ENCODE measurements at regions not wholly inside any gene's neighbourhood (a gene's known extent, or its start where the extent isn't known, plus 50 kb on each side); places are given as distances from the start of the nearest gene placed in this dataset.

DNA sequence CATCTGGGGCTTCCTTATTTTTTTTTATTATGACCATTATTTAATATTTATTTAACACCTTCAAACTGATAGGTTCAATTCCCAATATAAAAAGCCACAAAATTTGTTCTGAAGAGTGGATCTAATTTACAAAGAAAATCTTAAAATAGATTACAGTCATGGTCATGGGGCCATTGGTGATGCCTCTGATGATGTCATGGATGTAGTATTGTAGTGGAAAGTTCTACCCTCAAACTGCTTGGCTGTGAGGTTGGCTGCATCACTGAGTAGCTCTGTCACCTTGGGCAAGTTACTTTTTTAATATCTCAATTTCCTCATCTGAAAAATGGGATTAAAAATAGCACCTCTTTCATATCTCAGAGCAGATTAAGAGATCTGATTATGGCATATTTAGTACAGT, 128.5 kb downstream of the DKK1 start:
- DNase-seq = no peak

DNA sequence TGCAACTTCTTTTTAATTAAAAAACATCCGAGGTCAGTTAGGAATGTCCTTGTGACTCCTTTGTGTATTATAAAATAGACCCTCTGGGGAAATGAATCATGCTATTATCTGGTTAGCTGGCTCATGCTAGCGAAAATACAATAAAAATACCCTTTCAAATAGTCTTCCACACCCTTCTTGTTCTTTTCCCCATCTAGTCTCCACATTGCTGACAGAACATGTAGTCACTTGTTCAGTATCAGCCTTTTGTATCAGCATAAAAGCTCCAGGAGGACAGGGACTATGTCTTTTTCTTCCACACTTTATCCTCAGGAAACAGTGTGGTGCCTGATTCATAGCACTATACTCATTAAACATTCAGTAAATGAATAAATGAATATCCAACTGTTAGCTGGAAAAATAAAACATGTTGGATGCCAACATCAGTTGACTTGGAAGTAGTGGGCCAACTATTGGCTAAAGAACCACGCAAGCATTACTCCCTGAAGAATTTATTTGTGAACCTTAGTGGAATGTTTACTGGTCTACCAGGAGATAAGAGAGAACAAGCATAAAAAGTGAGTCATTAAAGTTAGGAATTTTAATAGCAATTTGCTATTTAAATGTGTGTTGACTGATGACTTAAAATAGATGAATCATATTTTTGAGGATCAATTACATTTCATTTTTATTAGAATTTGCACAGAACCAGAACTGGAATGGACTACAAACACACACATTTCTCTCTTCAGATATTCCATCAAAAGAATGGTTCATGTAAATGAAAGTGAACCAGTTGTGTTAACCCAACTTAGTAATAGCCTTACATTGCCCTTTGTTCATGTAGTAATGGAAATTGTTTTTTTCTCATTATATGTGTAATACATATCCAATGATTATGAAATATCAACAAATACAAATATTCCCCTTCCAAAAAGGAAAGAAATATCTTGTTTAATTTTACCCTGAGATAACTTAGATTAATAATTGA, 129.6 kb downstream of the DKK1 start:
- DNase-seq = no peak

- no peak for DNase-seq
These were observed 132.3 kb downstream of the DKK1 start for GRCh38 chr10:52446391-52446790.

GRCh38 chr10:52447931-52448353, 133.9 kb downstream of the DKK1 start:
- DNase-seq = no peak

DNA sequence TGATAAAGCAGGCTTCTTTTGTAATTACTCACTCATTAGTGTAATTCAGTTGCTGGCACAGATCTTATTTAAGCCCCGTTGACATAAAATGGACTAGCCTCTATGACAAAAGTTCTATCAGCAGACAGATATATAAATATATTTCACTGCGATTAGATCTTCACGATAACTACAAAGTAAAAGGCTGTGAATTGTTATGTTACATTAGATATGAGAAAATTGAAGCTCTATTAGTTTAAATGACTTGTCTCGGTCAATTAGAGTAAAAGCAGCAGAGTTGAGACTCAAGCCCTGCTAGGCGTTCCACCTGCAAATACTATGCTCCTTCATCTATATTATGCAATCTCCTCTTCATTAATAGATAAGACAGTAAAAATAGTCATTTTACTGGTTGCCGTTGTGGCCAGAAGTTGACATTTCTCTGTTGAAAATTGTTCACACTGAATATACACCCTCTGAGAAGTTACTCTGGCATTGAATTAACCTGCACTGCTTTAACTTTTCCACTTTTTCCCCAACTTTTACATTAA, 136.7 kb downstream of the DKK1 start:
- no peak for DNase-seq

GRCh38 chr10:52451817-52452216, 137.7 kb downstream of the DKK1 start:
- no peak for DNase-seq

DNA sequence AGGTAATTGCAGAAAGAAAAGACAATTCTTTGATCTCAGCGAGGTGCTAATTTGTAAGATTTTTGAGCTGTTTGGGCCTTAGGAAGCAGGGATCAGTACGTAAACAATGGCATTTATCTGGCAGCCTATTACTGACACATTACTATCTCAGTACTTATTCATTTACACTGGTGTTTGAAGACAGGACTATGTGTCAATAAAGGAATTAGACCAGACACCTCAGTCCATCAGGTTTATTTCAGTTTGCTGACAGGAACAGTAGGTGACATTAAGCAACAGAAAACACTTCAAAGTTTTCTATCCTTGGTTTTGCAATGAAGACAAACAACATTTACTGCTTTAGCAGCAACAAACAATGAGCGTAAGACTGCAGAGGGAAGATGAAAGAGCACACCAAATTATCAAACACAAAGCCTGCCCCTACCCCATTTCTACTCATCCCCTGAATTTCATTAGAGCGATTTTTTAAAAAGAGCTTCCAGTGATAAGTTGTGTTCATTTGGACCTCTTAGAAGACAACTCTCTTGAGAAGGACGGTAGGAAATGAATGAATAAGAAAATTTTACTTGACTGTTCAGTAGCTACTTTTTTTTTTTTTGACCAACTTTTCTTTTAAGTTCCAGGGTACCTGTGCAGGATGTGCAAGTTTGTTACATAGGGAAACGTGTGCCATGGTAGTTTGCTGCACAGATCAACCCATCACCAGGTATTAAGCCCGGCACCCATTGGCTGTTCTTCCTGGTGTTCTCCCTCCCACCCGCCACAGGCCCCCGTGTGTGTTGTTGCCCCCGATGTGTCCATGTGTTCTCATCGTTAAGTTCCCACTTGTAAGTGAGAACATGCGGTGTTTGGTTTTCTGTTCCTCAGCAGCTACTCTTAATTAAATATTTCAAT, 138.8 kb downstream of the DKK1 start:
- DNase-seq = no peak

DNA sequence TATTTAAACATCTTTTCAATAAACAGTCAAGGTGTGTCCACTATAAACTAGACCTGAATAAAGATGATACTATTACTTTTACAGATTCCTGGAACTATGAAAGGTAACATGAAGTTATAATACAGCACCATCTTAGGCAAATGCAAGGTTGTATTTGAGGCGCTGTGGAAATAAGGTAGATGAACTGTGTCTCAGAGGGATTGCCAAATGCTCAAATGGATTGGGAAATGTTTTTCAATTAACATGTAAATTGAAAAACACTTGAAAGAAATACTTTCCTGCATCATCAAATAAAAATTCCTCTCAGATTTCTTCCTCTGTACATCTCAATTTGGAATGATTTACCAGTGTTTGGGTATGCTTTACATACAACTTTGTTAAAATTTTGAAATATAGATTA, 139.4 kb downstream of the DKK1 start:
- no peak for DNase-seq

- peak; percentile 3 for DNase-seq
These were observed 140.4 kb downstream of the DKK1 start for GRCh38 chr10:52454491-52454890.

DNA sequence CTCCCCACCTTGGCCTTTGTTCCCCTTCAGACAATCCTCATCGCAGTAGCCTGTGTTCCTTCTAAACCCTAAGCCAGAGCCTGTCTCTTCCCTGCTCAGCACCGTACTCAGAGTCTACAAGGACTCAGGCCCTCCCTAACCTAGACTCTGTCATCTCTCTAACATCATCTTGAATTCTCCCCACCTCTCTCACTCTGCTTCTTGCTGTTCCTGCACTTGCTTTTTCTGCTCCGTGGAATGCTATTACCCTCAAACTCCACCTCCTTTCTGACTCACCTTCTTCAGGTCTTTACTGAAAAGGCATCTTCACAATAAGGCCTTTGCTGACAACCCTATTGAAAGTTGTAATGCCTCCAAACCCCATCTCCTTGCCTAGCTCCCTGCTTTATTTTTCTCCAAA, 141.0 kb downstream of the DKK1 start:
- DNase-seq = no peak

DNA sequence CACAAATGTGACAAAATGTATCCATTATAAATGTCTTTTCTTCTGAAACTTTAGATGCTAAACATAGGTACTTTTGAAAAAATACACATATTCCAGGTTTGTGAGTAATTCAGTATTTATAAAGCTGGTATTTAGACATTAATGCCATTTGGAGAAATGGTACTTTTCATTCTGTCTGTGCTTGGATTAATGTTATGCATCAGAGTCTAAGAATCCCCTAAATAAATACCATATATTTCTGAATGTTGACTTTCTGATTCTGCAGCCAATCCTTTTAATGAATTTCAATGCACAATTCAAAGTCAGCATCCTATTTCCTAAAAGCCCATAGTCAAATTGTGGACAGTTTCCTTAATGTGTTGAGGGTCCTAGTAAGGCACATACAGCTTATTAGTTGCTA, 145.0 kb downstream of the DKK1 start:
- DNase-seq = no peak

DNA sequence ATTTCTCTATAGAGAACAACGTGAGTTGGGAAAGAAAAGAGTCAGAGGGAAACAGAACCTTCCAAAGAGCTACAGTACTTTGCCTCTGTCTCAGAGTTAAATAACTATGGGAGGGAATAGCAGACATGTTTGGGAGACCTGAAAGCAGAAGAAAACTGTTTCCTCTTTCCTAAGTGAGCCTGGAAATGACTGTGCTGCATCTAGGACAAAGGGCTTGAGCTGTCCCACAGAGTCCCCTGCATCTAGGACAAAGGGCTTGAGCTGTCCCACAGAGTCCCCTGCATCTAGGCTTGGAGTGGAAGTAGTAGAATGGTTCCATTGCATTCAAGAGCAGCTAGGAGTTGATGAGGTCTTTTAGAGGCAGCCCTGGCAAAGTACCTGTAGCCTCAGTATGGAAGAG, 149.7 kb downstream of the DKK1 start:
- no peak for DNase-seq

GRCh38 chr10:52464368-52465124, 150.5 kb downstream of the DKK1 start:
- DNase-seq = no peak

GRCh38 chr10:52465202-52465601, 151.1 kb downstream of the DKK1 start:
- no peak for DNase-seq

DNA sequence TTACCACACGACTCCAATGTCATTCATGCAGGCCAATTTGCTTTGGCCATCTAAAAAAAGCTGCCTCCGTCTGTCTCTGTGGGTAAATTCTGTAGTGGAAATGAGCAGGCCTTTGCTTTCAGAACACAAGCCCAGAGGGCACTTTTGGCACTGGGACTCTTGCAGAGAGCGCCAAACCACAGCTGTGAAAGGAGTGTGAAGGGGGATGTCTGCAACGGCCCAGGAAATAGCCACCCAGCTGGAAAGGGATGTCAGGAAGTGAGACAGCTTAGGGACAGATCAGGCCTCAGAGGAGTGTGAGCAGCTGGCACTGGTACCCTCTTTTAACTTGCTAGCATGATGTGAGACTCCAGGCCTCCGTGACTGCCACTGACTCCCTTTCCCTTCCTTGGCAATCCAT, 152.4 kb downstream of the DKK1 start:
- DNase-seq = peak; percentile 37

DNA sequence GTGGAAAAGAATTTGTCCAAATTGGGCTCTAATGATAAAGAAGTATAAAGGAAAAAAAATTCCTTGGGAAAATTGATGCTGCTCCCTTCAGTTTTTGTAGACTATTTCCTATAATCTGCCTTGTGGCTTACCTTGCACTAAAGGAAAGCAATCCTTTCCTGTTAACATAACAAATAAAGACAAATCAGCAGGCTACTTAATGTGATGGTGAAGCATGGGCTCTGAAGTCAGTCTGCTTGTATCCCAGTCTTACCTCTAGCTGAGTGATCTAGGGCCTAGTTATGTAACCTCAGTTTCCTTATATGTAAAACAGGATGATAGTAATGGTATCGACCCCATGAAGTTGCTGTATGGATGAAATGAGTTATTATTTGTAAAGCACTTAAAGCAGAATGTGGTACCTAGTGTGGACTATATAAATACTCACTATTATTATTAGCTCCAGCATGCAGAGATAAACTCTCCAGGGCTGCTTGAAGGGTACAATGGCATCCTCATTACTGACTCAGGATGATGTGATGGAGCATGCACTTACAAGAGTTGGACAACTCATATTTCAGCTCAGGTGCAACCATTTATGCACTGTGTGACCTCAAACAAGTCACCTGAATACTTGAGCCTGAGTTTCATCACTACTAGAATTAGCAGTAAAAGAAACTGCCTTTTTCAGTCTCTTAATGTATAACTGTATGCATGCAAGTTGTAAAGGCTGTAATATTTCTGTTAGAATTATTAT, 156.1 kb downstream of the DKK1 start:
- DNase-seq = no peak

GRCh38 chr10:52472406-52473146, 158.5 kb downstream of the DKK1 start:
- no peak for DNase-seq

GRCh38 chr10:52474265-52474664, 160.2 kb downstream of the DKK1 start:
- DNase-seq = no peak

DNA sequence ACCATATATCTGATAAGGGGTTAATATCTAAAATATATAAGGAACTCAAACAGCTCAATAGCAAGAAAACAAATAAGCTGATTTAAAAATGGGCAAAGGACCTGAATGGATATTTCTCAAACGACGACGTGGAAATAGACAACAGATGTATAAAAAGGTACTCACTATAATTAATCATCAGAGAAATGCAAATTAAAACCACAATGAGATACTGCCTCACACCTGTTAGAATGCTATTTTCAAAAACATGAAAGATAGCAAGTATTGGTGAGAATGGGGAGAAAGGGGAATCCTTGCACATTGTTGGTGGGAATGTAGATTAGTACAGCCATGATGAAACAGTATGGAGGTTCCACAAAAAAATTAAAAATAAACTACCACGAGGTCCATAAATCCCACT, 163.2 kb downstream of the DKK1 start:
- DNase-seq = no peak

DNA sequence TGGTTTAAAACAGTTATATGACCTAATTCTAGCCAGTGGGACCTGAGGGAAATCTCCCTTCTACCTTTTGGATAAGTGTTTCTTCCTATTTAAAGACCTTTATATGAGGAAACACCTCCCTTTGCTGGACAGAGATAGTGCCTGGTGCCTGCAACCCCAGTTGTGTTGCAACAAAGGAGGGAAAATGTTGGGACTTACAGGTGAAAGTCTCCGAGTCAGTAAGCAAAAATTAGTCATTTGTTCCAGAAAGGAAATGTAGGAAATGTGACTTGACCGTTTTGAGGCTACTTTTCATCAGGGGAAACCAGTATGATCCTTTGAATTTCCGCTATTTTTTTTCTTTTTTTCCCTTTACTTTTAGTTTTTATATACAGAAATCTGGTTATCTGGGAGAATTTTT, 165.5 kb downstream of the DKK1 start:
- no peak for DNase-seq

DNA sequence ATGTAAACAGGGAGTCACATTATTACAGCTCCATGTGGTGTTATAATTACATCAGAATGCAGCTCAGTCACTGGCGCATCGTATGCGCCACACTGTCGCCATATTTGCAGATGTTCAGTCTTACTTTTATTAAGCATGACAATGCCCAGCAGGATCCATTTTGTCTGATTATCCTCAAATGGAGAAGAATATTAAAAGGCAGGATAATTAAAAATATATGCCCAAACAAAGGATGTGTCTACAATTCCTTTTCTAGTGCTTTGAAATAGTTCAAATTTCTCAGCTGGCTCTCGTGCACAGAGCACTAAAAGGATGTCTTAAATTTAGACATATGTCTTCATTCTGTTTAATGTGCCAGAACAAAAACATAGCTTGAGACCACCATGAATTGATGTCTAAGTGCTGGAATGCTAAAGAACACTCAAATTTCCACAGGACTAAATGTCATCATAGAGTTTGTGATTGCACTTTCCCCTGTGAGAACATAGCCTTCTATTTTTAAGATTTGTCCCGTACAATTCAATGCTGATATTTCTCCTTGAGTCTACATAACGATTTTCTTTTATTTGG, 168.0 kb downstream of the DKK1 start:
- no peak for DNase-seq
